GM21381 (cell line): ENCODE measurements at regions not wholly inside any gene's neighbourhood (a gene's known extent, or its start where the extent isn't known, plus 50 kb on each side); places are given as distances from the start of the nearest gene placed in this dataset.

ENCODE experiments used
- ATAC-seq: cut with Tn5 transposase; IDR thresholded peaks from one replicate; pipeline ENCODE4 v1.9.1; 2021; ENCODE audit warnings: mild to moderate bottlenecking, moderate library complexity; ENCODE audit not compliant: unreplicated experiment

DNA sequence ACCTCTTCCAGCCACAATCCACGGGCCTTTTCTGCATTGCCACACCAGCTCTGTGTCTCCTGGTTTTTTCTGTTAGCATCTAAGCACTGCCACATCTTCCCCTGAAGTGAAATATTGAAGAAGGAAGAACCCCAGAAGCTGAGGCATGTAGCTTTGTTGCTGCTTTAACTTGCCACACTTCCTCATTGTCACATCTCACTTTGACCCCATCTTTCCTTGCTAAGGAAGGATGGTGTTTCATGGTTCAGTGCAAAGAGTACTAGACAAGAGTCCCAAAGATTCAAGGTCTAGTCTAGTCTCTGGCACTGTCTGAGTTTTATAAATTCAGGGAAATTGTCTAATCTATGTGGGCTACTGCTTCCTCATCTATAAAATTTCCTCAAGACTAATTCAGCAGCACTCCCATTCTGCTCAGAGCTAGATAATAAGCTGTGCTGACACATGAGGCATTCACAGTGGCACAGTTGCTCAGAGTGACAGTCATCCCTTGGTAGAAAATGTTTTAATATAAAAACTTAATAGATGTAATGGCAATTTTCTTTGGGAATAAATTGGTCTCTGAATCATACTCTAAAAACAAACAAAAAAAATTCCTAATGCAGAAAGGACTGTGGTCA is 483.0 kb upstream of the ID2 start:
- ATAC-seq = no peak

- ATAC-seq = peak; percentile 87
Observed at GRCh38 chr2:8202132-8202531, 479.7 kb upstream of the ID2 start.

GRCh38 chr2:8203364-8203763 is 478.5 kb upstream of the ID2 start:
- no peak for ATAC-seq

- no peak for ATAC-seq
Observed at GRCh38 chr2:8204711-8205110, 477.1 kb upstream of the ID2 start.

DNA sequence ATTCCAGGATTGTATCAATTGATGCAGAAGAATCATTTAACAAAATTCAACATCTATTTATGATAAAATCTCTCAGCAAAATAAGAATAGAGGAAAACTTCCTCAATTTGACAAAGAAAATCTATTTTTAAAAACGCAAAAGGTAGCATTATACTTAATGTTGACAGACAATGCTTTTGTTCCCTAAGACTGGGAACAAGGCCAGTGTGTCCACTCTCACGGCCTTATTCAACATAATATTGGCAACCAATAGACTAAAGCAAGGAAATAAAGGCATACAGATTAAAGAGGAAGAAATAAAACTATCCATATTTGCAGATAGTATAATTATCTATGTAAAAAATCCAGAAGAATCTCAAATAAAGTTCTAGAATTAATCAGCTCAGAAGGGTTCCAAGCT is 472.4 kb upstream of the ID2 start:
- no peak for ATAC-seq

DNA sequence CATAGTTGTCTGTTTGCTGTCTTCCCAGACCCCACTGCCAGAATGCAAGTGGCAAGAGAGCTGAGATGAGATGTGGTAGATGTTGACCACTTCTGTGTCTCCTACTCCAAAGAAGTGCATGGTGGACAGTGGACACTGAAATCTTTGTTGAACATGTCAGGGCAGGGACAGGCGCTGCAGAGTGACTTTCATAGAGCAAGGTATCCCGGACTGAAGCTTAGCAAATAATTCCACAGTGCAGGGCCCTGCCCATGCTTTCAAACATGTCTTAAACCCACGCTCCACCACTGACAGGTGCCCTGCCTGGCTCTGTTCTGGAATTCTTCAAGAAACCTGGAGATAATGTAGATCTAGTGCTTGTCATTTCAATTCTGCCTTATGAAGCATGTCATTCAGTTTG is 470.5 kb upstream of the ID2 start:
- ATAC-seq = no peak

DNA sequence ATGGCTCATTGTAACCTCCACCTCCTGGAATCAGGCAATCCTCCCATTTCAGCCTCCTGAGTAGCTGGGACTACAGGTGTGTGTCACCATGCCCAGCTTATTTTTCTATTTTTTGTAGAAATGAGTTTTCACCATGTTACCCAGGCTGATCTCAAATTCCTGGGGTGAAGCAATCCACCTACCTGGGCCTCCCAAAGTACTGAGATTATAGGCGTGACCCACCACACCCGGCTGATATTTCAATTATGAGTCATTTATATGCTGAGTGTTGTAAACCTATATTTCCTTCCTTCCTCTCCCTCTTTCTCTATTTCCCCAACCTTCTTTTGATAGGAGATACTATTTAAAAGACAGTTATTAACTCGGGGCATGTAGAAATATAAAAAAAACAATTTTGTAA is 469.6 kb upstream of the ID2 start:
- no peak for ATAC-seq

GRCh38 chr2:8214036-8214615 is 467.7 kb upstream of the ID2 start:
- no peak for ATAC-seq

GRCh38 chr2:8215159-8215863 is 466.5 kb upstream of the ID2 start:
- peak; percentile 91 for ATAC-seq

DNA sequence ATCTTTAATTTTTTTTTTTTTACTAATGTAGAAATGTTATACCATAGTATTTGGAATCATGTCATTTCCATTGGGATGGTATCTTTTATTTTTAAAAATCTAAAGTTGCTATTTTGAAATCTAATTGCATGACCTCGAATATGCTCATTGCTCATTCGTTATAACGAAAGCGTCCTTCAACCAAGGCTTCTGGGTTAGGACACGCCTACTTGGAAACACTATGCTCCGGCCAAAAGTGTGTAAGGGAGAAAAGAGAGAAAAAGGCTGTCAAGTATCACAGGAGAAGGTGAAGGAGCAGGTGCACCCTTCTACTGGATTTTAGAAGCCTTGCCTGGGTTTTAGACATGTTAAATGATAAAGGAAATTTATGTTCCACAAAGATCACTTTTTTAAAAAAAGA is 465.9 kb upstream of the ID2 start:
- no peak for ATAC-seq

DNA sequence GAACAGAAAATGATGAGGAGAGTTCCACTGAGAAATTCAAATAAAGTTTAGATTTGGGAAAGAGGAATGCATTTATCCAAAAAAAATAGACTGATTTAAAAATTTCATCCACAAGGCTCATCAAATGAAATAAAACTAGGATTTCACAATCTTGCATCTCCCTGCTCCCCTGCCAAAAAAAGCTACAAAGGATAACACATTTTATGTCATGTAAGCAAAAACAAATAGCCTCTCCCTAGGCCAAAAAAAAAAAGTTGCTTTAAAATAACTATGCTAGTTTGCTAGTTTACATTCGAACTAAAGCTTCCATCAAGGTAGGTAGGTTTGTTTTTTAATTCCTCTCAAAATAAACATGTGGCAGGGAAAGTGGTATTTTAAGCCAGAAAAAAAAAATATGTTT is 465.5 kb upstream of the ID2 start:
- no peak for ATAC-seq

DNA sequence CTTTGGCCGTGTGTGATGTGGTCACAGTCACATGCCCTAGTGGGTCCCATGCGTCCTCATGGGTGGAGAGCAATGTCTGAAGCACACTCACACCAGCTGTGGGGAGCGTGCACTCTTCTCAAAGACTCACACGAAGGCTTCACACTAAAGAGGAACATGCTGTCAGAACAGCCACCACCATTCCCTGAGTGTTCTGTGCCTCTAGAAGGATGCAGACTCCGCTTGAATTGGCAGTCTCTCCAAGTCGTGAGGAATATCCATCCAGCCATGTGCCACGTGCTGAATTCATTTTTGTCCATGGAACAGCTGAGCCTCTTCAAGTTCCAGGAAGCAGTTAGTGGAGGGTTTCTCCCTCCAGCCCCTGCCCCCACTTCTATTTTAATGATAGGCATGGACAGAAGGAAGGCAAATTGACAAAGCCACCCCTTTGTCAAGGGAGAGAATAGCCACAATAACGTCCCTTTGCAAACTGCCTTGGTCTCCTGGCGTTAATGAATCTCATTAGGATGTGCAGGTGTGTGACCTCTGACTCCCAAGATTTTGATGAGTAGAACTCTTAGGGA is 464.3 kb upstream of the ID2 start:
- ATAC-seq = no peak

GRCh38 chr2:8219096-8219495 is 462.8 kb upstream of the ID2 start:
- ATAC-seq = no peak

- no peak for ATAC-seq
Observed at GRCh38 chr2:8219631-8220355, 462.1 kb upstream of the ID2 start.

DNA sequence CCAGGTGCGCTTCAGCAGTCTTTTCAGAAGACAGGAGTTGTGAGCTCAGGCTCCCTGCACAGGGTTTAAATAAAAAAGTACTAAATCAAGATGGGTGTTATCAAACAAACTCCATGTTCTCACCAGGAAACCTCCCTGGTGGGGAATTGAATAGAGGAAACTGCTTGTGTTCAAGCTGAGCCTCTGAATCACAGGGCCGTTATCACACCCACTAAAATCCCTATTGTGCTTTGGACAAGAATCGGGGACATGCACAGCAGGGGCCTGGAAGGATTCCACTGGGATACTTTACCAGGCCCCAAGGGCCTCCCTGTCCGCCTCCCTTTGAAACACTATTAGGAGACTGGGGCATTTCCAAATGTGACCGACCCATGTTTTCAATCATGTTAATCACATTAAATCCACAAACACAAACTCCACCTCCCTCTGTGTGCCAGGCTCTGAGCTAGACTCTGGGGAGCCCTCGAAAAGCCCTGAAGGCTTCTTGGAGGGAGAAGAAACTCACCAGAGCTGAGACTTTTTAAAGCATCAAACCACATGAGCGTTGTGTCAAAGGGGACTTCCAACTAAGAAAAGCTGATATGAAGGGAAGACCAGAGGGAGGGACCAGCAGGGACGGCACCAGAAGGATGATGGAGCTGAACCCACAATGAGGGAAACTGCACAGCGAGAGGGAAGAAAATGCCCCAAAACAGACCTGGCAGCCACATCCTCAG is 458.7 kb upstream of the ID2 start:
- ATAC-seq = no peak

GRCh38 chr2:8223695-8224346 is 458.0 kb upstream of the ID2 start:
- no peak for ATAC-seq

DNA sequence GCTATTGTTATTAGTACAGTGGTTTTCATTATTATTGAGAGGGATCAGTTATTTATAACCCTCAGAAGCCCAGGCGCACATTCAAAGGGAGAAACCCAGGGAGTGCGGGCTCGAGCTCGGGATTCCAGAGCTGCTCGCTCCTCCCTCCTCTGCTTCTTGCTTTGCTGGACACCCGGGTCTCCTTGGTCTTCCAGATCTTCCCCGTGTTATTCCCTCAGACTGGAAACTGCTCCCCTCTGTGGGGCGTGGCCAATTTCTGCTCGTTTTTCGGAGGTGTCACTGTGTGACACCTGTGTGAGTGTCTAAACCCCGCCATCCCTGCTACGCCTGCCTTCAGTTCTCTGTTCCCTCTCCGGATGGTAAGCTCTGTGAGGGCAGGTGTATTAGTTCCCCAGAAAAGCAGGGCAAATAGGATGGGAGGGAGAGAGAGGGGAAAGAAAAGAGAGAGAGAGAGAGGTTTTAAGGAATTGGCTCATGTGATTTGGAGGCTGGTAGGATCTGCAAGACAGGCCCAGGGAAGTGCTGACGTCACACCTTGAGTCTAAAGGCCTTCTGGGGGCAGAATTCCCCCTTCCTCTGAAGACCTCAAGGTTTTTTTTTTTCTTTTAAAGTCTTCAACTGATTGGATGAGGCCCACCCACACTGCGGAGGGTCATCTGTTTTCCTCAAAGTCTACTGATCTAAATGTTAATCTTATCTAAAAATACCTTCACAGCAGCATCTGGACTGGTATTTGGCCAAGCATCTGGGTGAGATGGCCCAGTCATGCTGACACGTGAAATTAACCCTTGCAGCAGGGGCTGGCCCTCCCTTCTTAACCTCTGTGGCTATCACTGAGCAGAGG is 457.3 kb upstream of the ID2 start:
- ATAC-seq = no peak

GRCh38 chr2:8225266-8225665 is 456.6 kb upstream of the ID2 start:
- no peak for ATAC-seq

DNA sequence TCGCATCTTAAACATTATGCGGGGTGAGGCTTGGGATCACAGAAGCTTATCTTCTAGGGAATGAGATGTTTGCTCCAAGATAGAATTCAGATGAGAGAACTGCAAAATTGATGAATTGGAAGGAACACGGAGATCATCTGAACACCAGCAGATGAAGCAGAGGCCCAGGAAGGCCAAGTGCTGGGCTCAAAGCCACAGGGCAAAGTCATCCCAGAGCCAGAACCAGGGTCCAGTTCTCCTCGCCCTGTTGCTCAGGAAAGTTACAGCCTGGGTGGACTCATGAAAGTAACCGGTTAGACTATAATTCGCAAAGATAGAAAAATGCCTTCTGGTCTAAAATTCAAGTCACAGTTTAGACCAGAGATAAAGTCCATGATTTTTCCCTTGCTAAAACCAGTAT is 456.1 kb upstream of the ID2 start:
- no peak for ATAC-seq
